Breast epithelium (tissue), 4 donors: ENCODE measurements at regions not wholly inside any gene's neighbourhood (a gene's known extent, or its start where the extent isn't known, plus 50 kb on each side); places are given as distances from the start of the nearest gene placed in this dataset.

ENCODE experiments used
- DNase-seq, 2 donors: peaks; one replicate each; pipeline ENCODE4 v3.0.0-alpha.2; 2019; ENCODE audit warnings: low spot score in 2 of 2
- H3K27ac ChIP-seq, 2 donors: fragments of 200-600 bp; sonication (generic) in 1 of 2; one replicate each; pipeline ENCODE4 v1.5.1; 2016 to 2019; ENCODE audit warnings: mild to moderate bottlenecking in 1 of 2
- H3K27me3 ChIP-seq, 2 donors: fragments of 200-600 bp; sonication (generic) in 1 of 2; one replicate each; pipeline versions ENCODE4 v1.5.1 to v1.6.0; 2017 to 2019; ENCODE audit warnings: control low read depth in 1 of 2, mild to moderate bottlenecking in 1 of 2
- H3K36me3 ChIP-seq: fragments of 200-600 bp; one replicate; pipeline ENCODE4 v1.5.1; 2019
- H3K4me1 ChIP-seq, 2 donors: fragments of 200-600 bp; sonication (generic); one replicate each; pipeline ENCODE4 v1.5.1; 2016 to 2019; ENCODE audit warnings: control low read depth in 1 of 2
- H3K4me3 ChIP-seq, 3 donors: fragments of 200-600 bp; sonication (generic); 1 replicate in 2 of 3; 2 replicates in 1 of 3; pipeline ENCODE4 v1.5.1; 2016 to 2019; ENCODE audit warnings: mild to moderate bottlenecking in 3 of 3, moderate library complexity in 2 of 3
- H3K9me3 ChIP-seq, 2 donors: fragments of 200-600 bp; sonication (generic) in 1 of 2; one replicate each; pipeline ENCODE4 v1.5.1; 2016 to 2019; ENCODE audit warnings: control low read depth in 1 of 2
- CTCF ChIP-seq, 3 donors: fragments of 450-650 bp; IDR thresholded peaks; one replicate each; pipeline ENCODE4 v1.5.1; 2016 to 2017; ENCODE audit warnings: antibody characterized with exemption in 3 of 3, mild to moderate bottlenecking in 3 of 3, moderate library complexity in 3 of 3
- POLR2A ChIP-seq: fragments of 450-650 bp; IDR thresholded peaks from one replicate; pipeline ENCODE4 v1.6.1; 2016; ENCODE audit warnings: antibody characterized with exemption, mild to moderate bottlenecking, moderate library complexity
- POLR2AphosphoS5 ChIP-seq, 3 donors: sonication (generic); formaldehyde crosslinking; IDR thresholded peaks; one replicate each; pipeline ENCODE4 v1.6.1; 2017; ENCODE audit warnings: antibody characterized with exemption in 3 of 3
- intact Hi-C: fragments of 100-400 bp; cut with DNase I; formaldehyde crosslinking; loops from one replicate; pipeline ENCODE4 v1.15.1; 2023; ENCODE audit warnings: low total_unique reads

GRCh38 chr1:96416701-96417444, 304.7 kb upstream of the PTBP2 start:
- H3K27ac ChIP-seq: peak overlapping the region; percentile 41 to 72
- DNase-seq: no peak

GRCh38 chr1:96418969-96419368, 302.6 kb upstream of the PTBP2 start:
- Histone ChIP-seq H3K27me3 (no peaks in the 10 kb centered on the region), H3K27ac (no peak overlapping the region), H3K4me3 (no peak overlapping the region), H3K9me3 (no peaks in the 10 kb centered on the region), H3K36me3 (no peaks in the 10 kb centered on the region), H3K4me1 (no peaks in the 10 kb centered on the region)
- no peak for TF ChIP-seq POLR2AphosphoS5 (IDR thresholded peaks at IDR 0.05)
- intact Hi-C loops: no loop called here
- no peak for DNase-seq

More at GRCh38 chr1:96416701-96417444, 304.7 kb upstream of the PTBP2 start:
- Histone ChIP-seq H3K9me3 (no peaks in the 10 kb centered on the region), H3K36me3 (no peaks in the 10 kb centered on the region), H3K4me3 (no peak overlapping the region), H3K4me1 (no peaks in the 10 kb centered on the region), H3K27me3 (no peaks in the 10 kb centered on the region)
- no peak for TF ChIP-seq CTCF (IDR thresholded peaks at IDR 0.05)
- no peak for TF ChIP-seq POLR2A
- no peak for TF ChIP-seq POLR2AphosphoS5 (IDR thresholded peaks at IDR 0.05)
- intact Hi-C loops: no loop called here

GRCh38 chr1:96424877-96425276, 296.7 kb upstream of the PTBP2 start:
- Histone ChIP-seq H3K4me1 (no peaks in the 10 kb centered on the region), H3K27ac (no peak overlapping the region), H3K27me3 (no peaks in the 10 kb centered on the region), H3K36me3 (no peaks in the 10 kb centered on the region), H3K9me3 (peaks cover 0 to 5% of the 10 kb centered on the region in 2 donors), H3K4me3 (no peak overlapping the region)
- intact Hi-C loops: no loop called here
- TF ChIP-seq POLR2A (no peak), CTCF (IDR thresholded peaks at IDR 0.05) (no peak), POLR2AphosphoS5 (IDR thresholded peaks at IDR 0.05) (no peak)
- no peak for DNase-seq

GRCh38 chr1:96425382-96426129, 296.0 kb upstream of the PTBP2 start:
- Histone ChIP-seq H3K4me3 (no peak overlapping the region), H3K4me1 (no peaks in the 10 kb centered on the region), H3K27ac (no peak overlapping the region), H3K9me3 (peaks cover 0 to 5% of the 10 kb centered on the region in 2 donors), H3K27me3 (no peaks in the 10 kb centered on the region), H3K36me3 (no peaks in the 10 kb centered on the region)
- DNase-seq: no peak
- TF ChIP-seq POLR2A (no peak), CTCF (IDR thresholded peaks at IDR 0.05) (no peak), POLR2AphosphoS5 (IDR thresholded peaks at IDR 0.05) (peak in 1 of 3 donors; percentile 49)
- intact Hi-C loops: no loop called here

- no peak overlapping the region for H3K4me3 ChIP-seq
- H3K4me1 ChIP-seq: no peaks in the 10 kb centered on the region
- no peaks in the 10 kb centered on the region for H3K36me3 ChIP-seq
- no peak overlapping the region for H3K27ac ChIP-seq
- intact Hi-C loops: no loop called here
- peaks cover 0 to 5% of the 10 kb centered on the region in 2 donors for H3K9me3 ChIP-seq
- no peak for DNase-seq
- TF ChIP-seq POLR2A: no peak
- TF ChIP-seq CTCF (IDR thresholded peaks at IDR 0.05): no peak
- no peak for TF ChIP-seq POLR2AphosphoS5 (IDR thresholded peaks at IDR 0.05)
- H3K27me3 ChIP-seq: no peaks in the 10 kb centered on the region
Measured at GRCh38 chr1:96427616-96428015, 294.0 kb upstream of the PTBP2 start.
